GM23338 (cell line): ENCODE measurements at regions not wholly inside any gene's neighbourhood (a gene's known extent, or its start where the extent isn't known, plus 50 kb on each side); places are given as distances from the start of the nearest gene placed in this dataset.

Experiments
- ATAC-seq: fragments of 200-7000 bp; cut with Tn5 transposase; 3 replicates; pipeline ENCODE4 v1.9.1; 2020
- DNase-seq: peaks from one replicate; pipeline ENCODE4 v3.0.0-alpha.2; 2015; ENCODE audit warnings: low spot score
- H2AFZ ChIP-seq: fragments of 200-600 bp; sonication (generic); 2 replicates; pipeline ENCODE4 v1.8.0; 2016; ENCODE audit warnings: antibody characterized with exemption, mild to moderate bottlenecking, moderate library complexity
- H3F3A ChIP-seq: fragments of 200-600 bp; sonication (generic); replicated peaks from 2 replicates; pipeline ENCODE4 v1.8.0; 2017; ENCODE audit warnings: antibody characterized with exemption, mixed run types, low read depth
- H3K27ac ChIP-seq: fragments of 200-600 bp; sonication (generic); 2 replicates; pipeline ENCODE4 v1.6.1; 2016; ENCODE audit warnings: low read depth
- H3K27me3 ChIP-seq: fragments of 200-600 bp; sonication (generic); 2 replicates; pipeline ENCODE4 v1.8.0; 2016; ENCODE audit warnings: mild to moderate bottlenecking, mixed run types, moderate library complexity; ENCODE audit not compliant: insufficient read depth
- H3K36me3 ChIP-seq: fragments of 200-600 bp; sonication (generic); 2 replicates; pipeline ENCODE4 v1.8.0; 2016; ENCODE audit warnings: mild to moderate bottlenecking; ENCODE audit not compliant: insufficient read depth
- H3K4me1 ChIP-seq: fragments of 200-600 bp; sonication (generic); 2 replicates; pipeline ENCODE4 v1.8.0; 2016; ENCODE audit warnings: mild to moderate bottlenecking, moderate library complexity; ENCODE audit not compliant: insufficient read depth
- H3K4me2 ChIP-seq: fragments of 200-600 bp; sonication (generic); 2 replicates; pipeline ENCODE4 v1.7.1; 2017; ENCODE audit warnings: mixed run types
- H3K4me3 ChIP-seq: fragments of 200-600 bp; sonication (generic); 2 replicates; pipeline ENCODE4 v1.6.1; 2016; ENCODE audit warnings: mixed run types
- H3K79me2 ChIP-seq: fragments of 200-600 bp; sonication (generic); replicated peaks from 2 replicates; pipeline ENCODE4 v1.8.0; 2017; ENCODE audit warnings: mild to moderate bottlenecking; ENCODE audit not compliant: insufficient read depth
- H3K9me2 ChIP-seq: fragments of 200-600 bp; sonication (generic); 2 replicates; pipeline ENCODE4 v1.8.0; 2017; ENCODE audit not compliant: insufficient read depth
- H4K20me1 ChIP-seq: fragments of 200-600 bp; sonication (generic); replicated peaks from 2 replicates; pipeline ENCODE4 v1.8.0; 2017; ENCODE audit warnings: mild to moderate bottlenecking; ENCODE audit not compliant: insufficient read depth
- H3K27ac Mint-ChIP-seq: 2 replicates; pipeline ENCODE4 v1.8.0; 2020; ENCODE audit warnings: inconsistent platforms, mild to moderate bottlenecking, moderate library complexity, mixed read lengths
- H3K27me3 Mint-ChIP-seq: 3 replicates; pipeline ENCODE4 v1.8.0; 2022; ENCODE audit warnings: low read depth, mild to moderate bottlenecking, moderate library complexity, mixed read lengths, inconsistent platforms; ENCODE audit not compliant: insufficient read depth, poor library complexity
- H3K36me3 Mint-ChIP-seq: 3 replicates; pipeline ENCODE4 v1.8.0; 2021; ENCODE audit warnings: low read depth, mild to moderate bottlenecking, inconsistent platforms, moderate library complexity, mixed read lengths
- H3K4me1 Mint-ChIP-seq: 3 replicates; pipeline ENCODE4 v1.8.0; 2020; ENCODE audit warnings: mild to moderate bottlenecking, inconsistent platforms, mixed read lengths
- H3K4me3 Mint-ChIP-seq: 3 replicates; pipeline ENCODE4 v1.8.0; 2021; ENCODE audit warnings: moderate library complexity, mild to moderate bottlenecking, inconsistent platforms, mixed read lengths
- H3K9me3 Mint-ChIP-seq: 3 replicates; pipeline ENCODE4 v1.8.0; 2020; ENCODE audit warnings: moderate library complexity, mild to moderate bottlenecking, inconsistent platforms, mixed read lengths
- CREB1 ChIP-seq: fragments of 250-450 bp; sonication (Bioruptor Pico); IDR thresholded peaks from 2 replicates; pipeline ENCODE4 v1.5.0; 2020; ENCODE audit warnings: low read depth, mild to moderate bottlenecking, moderate library complexity
- EZH2 ChIP-seq: fragments of 200-600 bp; sonication (generic); IDR thresholded peaks from one replicate; pipeline ENCODE4 v1.8.0; 2017; ENCODE audit warnings: antibody characterized with exemption, mild to moderate bottlenecking, low read depth; ENCODE audit not compliant: unreplicated experiment
- EZH2phosphoT487 ChIP-seq: fragments of 200-600 bp; sonication (generic); IDR thresholded peaks from one replicate; pipeline ENCODE4 v1.8.1; 2018; ENCODE audit warnings: antibody characterized with exemption; ENCODE audit not compliant: unreplicated experiment
- JUNB ChIP-seq: IDR thresholded peaks from one replicate; pipeline ENCODE4 v1.6.1; 2016; ENCODE audit warnings: antibody characterized with exemption; ENCODE audit not compliant: unreplicated experiment
- NANOG ChIP-seq: IDR thresholded peaks from 2 replicates; pipeline ENCODE4 v1.6.1; 2016; ENCODE audit warnings: antibody characterized with exemption, borderline replicate concordance
- POLR2AphosphoS5 ChIP-seq: IDR thresholded peaks from 2 replicates; pipeline ENCODE4 v1.6.1; 2016; ENCODE audit warnings: antibody characterized with exemption, low read depth
- STAT1 ChIP-seq: IDR thresholded peaks from one replicate; pipeline ENCODE4 v1.6.1; 2016; ENCODE audit warnings: antibody characterized with exemption; ENCODE audit not compliant: unreplicated experiment
- ZNF114 ChIP-seq: fragments of 250-450 bp; sonication (Bioruptor Pico); IDR thresholded peaks from 2 replicates; pipeline ENCODE4 v1.5.0; 2020; ENCODE audit warnings: mild to moderate bottlenecking, moderate library complexity
- ZNF331 ChIP-seq: fragments of 250-450 bp; sonication (Bioruptor Pico); IDR thresholded peaks from 2 replicates; pipeline ENCODE4 v1.5.0; 2020; ENCODE audit warnings: low read depth, mild to moderate bottlenecking, moderate library complexity
- TF ChIP-seq, protein P1 (sequence below): fragments of 250-450 bp; sonication (Bioruptor Pico); IDR thresholded peaks from 2 replicates; pipeline ENCODE4 v1.5.0; 2020; ENCODE audit warnings: mild to moderate bottlenecking, moderate library complexity
- TF ChIP-seq, protein P2 (sequence below): IDR thresholded peaks from 2 replicates; pipeline ENCODE4 v1.6.1; 2016; ENCODE audit warnings: antibody characterized with exemption
- TF ChIP-seq, protein P3 (sequence below): IDR thresholded peaks from one replicate; pipeline ENCODE4 v1.6.1; 2018; ENCODE audit warnings: antibody characterized with exemption; ENCODE audit not compliant: unreplicated experiment

DNA sequence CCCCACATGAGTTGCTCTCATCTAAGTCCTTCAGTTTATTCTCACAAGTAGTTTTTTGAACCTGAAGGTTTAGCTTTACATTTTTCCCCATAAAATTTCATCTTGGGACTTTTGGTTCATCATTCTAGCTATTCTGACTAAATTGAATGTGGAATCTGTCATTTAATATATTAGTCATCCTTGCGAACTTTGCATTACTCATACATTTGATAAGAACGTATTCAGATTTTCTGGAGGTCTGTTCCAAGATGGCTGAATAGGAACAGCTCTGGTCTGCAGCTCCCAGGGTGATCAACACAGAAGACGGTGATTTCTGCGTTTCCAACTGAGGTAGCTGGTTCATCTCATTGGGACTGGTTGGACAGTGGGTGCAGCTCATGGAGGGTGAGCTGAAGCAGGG is 59.8 kb upstream of the CSF1 start:
- Histone ChIP-seq H3K4me1 (no peaks in the 10 kb centered on the region), H4K20me1 (no peaks in the 10 kb centered on the region; the same call in 1 of the 2 replicates), H2AFZ (no peak overlapping the region), H3K9me2 (no peaks in the 10 kb centered on the region; the same call in 1 of the 2 replicates), H3K36me3 (no peaks in the 10 kb centered on the region), H3K79me2 (no peaks in the 10 kb centered on the region), H3K27me3 (no peaks in the 10 kb centered on the region), H3K4me2 (no peak overlapping the region), H3F3A (no peaks in the 10 kb centered on the region), H3K27ac (no peak overlapping the region), H3K4me3 (no peak overlapping the region)
- Mint-ChIP-seq H3K4me1 (no peaks in the 10 kb centered on the region), H3K27me3 (no peaks in the 10 kb centered on the region), H3K36me3 (no peaks in the 10 kb centered on the region), H3K4me3 (no peak overlapping the region), H3K9me3 (no peaks in the 10 kb centered on the region; the same call in 2 of the 3 replicates), H3K27ac (no peak overlapping the region)
- TF ChIP-seq CREB1 (no peak), JUNB (no peak), POLR2AphosphoS5 (no peak), ZNF114 (CRISPR knock-in tag) (no peak), STAT1 (no peak), NANOG (no peak), EZH2 (no peak), ZNF331 (no peak), EZH2phosphoT487 (no peak)
- TF ChIP-seq, protein P1, sequence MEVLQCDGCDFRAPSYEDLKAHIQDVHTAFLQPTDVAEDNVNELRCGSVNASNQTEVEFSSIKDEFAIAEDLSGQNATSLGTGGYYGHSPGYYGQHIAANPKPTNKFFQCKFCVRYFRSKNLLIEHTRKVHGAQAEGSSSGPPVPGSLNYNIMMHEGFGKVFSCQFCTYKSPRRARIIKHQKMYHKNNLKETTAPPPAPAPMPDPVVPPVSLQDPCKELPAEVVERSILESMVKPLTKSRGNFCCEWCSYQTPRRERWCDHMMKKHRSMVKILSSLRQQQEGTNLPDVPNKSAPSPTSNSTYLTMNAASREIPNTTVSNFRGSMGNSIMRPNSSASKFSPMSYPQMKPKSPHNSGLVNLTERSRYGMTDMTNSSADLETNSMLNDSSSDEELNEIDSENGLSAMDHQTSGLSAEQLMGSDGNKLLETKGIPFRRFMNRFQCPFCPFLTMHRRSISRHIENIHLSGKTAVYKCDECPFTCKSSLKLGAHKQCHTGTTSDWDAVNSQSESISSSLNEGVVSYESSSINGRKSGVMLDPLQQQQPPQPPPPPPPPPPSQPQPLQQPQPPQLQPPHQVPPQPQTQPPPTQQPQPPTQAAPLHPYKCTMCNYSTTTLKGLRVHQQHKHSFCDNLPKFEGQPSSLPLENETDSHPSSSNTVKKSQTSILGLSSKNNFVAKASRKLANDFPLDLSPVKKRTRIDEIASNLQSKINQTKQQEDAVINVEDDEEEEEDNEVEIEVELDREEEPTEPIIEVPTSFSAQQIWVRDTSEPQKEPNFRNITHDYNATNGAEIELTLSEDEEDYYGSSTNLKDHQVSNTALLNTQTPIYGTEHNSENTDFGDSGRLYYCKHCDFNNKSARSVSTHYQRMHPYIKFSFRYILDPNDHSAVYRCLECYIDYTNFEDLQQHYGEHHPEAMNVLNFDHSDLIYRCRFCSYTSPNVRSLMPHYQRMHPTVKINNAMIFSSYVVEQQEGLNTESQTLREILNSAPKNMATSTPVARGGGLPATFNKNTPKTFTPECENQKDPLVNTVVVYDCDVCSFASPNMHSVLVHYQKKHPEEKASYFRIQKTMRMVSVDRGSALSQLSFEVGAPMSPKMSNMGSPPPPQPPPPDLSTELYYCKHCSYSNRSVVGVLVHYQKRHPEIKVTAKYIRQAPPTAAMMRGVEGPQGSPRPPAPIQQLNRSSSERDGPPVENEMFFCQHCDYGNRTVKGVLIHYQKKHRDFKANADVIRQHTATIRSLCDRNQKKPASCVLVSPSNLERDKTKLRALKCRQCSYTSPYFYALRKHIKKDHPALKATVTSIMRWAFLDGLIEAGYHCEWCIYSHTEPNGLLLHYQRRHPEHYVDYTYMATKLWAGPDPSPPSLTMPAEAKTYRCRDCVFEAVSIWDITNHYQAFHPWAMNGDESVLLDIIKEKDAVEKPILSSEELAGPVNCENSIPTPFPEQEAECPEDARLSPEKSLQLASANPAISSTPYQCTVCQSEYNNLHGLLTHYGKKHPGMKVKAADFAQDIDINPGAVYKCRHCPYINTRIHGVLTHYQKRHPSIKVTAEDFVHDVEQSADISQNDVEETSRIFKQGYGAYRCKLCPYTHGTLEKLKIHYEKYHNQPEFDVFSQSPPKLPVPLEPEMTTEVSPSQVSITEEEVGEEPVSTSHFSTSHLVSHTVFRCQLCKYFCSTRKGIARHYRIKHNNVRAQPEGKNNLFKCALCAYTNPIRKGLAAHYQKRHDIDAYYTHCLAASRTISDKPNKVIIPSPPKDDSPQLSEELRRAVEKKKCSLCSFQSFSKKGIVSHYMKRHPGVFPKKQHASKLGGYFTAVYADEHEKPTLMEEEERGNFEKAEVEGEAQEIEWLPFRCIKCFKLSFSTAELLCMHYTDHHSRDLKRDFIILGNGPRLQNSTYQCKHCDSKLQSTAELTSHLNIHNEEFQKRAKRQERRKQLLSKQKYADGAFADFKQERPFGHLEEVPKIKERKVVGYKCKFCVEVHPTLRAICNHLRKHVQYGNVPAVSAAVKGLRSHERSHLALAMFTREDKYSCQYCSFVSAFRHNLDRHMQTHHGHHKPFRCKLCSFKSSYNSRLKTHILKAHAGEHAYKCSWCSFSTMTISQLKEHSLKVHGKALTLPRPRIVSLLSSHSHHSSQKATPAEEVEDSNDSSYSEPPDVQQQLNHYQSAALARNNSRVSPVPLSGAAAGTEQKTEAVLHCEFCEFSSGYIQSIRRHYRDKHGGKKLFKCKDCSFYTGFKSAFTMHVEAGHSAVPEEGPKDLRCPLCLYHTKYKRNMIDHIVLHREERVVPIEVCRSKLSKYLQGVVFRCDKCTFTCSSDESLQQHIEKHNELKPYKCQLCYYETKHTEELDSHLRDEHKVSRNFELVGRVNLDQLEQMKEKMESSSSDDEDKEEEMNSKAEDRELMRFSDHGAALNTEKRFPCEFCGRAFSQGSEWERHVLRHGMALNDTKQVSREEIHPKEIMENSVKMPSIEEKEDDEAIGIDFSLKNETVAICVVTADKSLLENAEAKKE (CRISPR knock-in tag), result no peak
- TF ChIP-seq, protein P2, sequence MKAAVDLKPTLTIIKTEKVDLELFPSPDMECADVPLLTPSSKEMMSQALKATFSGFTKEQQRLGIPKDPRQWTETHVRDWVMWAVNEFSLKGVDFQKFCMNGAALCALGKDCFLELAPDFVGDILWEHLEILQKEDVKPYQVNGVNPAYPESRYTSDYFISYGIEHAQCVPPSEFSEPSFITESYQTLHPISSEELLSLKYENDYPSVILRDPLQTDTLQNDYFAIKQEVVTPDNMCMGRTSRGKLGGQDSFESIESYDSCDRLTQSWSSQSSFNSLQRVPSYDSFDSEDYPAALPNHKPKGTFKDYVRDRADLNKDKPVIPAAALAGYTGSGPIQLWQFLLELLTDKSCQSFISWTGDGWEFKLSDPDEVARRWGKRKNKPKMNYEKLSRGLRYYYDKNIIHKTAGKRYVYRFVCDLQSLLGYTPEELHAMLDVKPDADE, result no peak
- TF ChIP-seq, protein P3, sequence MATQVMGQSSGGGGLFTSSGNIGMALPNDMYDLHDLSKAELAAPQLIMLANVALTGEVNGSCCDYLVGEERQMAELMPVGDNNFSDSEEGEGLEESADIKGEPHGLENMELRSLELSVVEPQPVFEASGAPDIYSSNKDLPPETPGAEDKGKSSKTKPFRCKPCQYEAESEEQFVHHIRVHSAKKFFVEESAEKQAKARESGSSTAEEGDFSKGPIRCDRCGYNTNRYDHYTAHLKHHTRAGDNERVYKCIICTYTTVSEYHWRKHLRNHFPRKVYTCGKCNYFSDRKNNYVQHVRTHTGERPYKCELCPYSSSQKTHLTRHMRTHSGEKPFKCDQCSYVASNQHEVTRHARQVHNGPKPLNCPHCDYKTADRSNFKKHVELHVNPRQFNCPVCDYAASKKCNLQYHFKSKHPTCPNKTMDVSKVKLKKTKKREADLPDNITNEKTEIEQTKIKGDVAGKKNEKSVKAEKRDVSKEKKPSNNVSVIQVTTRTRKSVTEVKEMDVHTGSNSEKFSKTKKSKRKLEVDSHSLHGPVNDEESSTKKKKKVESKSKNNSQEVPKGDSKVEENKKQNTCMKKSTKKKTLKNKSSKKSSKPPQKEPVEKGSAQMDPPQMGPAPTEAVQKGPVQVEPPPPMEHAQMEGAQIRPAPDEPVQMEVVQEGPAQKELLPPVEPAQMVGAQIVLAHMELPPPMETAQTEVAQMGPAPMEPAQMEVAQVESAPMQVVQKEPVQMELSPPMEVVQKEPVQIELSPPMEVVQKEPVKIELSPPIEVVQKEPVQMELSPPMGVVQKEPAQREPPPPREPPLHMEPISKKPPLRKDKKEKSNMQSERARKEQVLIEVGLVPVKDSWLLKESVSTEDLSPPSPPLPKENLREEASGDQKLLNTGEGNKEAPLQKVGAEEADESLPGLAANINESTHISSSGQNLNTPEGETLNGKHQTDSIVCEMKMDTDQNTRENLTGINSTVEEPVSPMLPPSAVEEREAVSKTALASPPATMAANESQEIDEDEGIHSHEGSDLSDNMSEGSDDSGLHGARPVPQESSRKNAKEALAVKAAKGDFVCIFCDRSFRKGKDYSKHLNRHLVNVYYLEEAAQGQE, result no peak
- ATAC-seq (no peak), DNase-seq (no peak)
